ENCODE measurements at regions not wholly inside any gene's neighbourhood (a gene's known extent, or its start where the extent isn't known, plus 50 kb on each side); places are given as distances from the start of the nearest gene placed in this dataset.

- no peaks in the 10 kb centered on the region for H3K4me1 ChIP-seq (ENCODE audit: low read depth, poor library complexity, severe bottlenecking)
- TF ChIP-seq CTCF (conservative IDR thresholded peaks at IDR 0.05; ENCODE audit: low read depth, low read length): no peak
Observed at GRCh38 chr17:11122908-11123307, 118.1 kb upstream of the SHISA6 start.

GRCh38 chr17:11121341-11121985 lies 119.5 kb upstream of the SHISA6 start:
- Histone ChIP-seq H3K4me2 (no peak overlapping the region), H3K9ac (no peak overlapping the region), H3K27ac (no peak overlapping the region), H3K79me2 (ENCODE audit: insufficient read depth, low read depth) (no peaks in the 10 kb centered on the region), H3K36me3 (ENCODE audit: insufficient read depth) (no peaks in the 10 kb centered on the region), H3K27me3 (ENCODE audit: insufficient read depth, low read depth) (no peaks in the 10 kb centered on the region), H2AFZ (ENCODE audit: low read depth) (no peak overlapping the region), H4K20me1 (ENCODE audit: insufficient read depth) (no peaks in the 10 kb centered on the region), H3K4me3 (IDR thresholded peaks at IDR 0.05; ENCODE audit: insufficient read depth, low read depth, low read length) (no peak overlapping the region), H3K4me1 (ENCODE audit: low read depth, poor library complexity, severe bottlenecking) (no peaks in the 10 kb centered on the region)
- TF ChIP-seq CTCF (conservative IDR thresholded peaks at IDR 0.05; ENCODE audit: low read depth, low read length): no peak

More at GRCh38 chr17:11122908-11123307, 118.1 kb upstream of the SHISA6 start:
- Histone ChIP-seq H3K9ac (no peak overlapping the region), H3K27ac (no peak overlapping the region), H3K27me3 (ENCODE audit: insufficient read depth, low read depth) (no peaks in the 10 kb centered on the region), H3K79me2 (ENCODE audit: insufficient read depth, low read depth) (no peaks in the 10 kb centered on the region), H3K4me3 (IDR thresholded peaks at IDR 0.05; ENCODE audit: insufficient read depth, low read depth, low read length) (no peak overlapping the region), H3K4me2 (no peak overlapping the region), H2AFZ (ENCODE audit: low read depth) (no peak overlapping the region), H4K20me1 (ENCODE audit: insufficient read depth) (no peaks in the 10 kb centered on the region), H3K36me3 (ENCODE audit: insufficient read depth) (no peaks in the 10 kb centered on the region)

- TF ChIP-seq CTCF (conservative IDR thresholded peaks at IDR 0.05; ENCODE audit: low read depth, low read length): no peak
- Histone ChIP-seq H3K4me2 (no peak overlapping the region), H3K4me1 (ENCODE audit: low read depth, poor library complexity, severe bottlenecking) (no peaks in the 10 kb centered on the region), H3K36me3 (ENCODE audit: insufficient read depth) (no peaks in the 10 kb centered on the region), H3K4me3 (IDR thresholded peaks at IDR 0.05; ENCODE audit: insufficient read depth, low read depth, low read length) (no peak overlapping the region), H3K27ac (no peak overlapping the region), H2AFZ (ENCODE audit: low read depth) (no peak overlapping the region), H4K20me1 (ENCODE audit: insufficient read depth) (no peaks in the 10 kb centered on the region), H3K79me2 (ENCODE audit: insufficient read depth, low read depth) (no peaks in the 10 kb centered on the region), H3K9ac (no peak overlapping the region), H3K27me3 (ENCODE audit: insufficient read depth, low read depth) (no peaks in the 10 kb centered on the region)
Observed at GRCh38 chr17:11109106-11109505, 131.9 kb upstream of the SHISA6 start.

GRCh38 chr17:11105141-11105540 lies 135.9 kb upstream of the SHISA6 start:
- Histone ChIP-seq H3K79me2 (ENCODE audit: insufficient read depth, low read depth) (no peaks in the 10 kb centered on the region), H3K4me2 (no peak overlapping the region), H4K20me1 (ENCODE audit: insufficient read depth) (no peaks in the 10 kb centered on the region), H3K9ac (no peak overlapping the region), H3K36me3 (ENCODE audit: insufficient read depth) (no peaks in the 10 kb centered on the region), H3K4me1 (ENCODE audit: low read depth, poor library complexity, severe bottlenecking) (no peaks in the 10 kb centered on the region), H3K4me3 (IDR thresholded peaks at IDR 0.05; ENCODE audit: insufficient read depth, low read depth, low read length) (no peak overlapping the region), H3K27me3 (ENCODE audit: insufficient read depth, low read depth) (no peaks in the 10 kb centered on the region), H3K27ac (no peak overlapping the region), H2AFZ (ENCODE audit: low read depth) (no peak overlapping the region)
- no peak for TF ChIP-seq CTCF (conservative IDR thresholded peaks at IDR 0.05; ENCODE audit: low read depth, low read length)

Data from KMS-11 (cell line).